SK-N-MC (cell line): ENCODE measurements at regions not wholly inside any gene's neighbourhood (a gene's known extent, or its start where the extent isn't known, plus 50 kb on each side); places are given as distances from the start of the nearest gene placed in this dataset.

ENCODE experiments used
- DNase-seq: peaks from one replicate; pipeline ENCODE4 v3.0.0-alpha.2; 2011; ENCODE audit warnings: low read depth, low spot score
- H3K27ac ChIP-seq: fragments of 200-600 bp; sonication (generic); 2 replicates; pipeline ENCODE4 v1.5.1; 2016; ENCODE audit warnings: mixed run types
- H3K36me3 ChIP-seq: fragments of 200-600 bp; sonication (generic); 2 replicates; pipeline ENCODE4 v1.6.1; 2017; ENCODE audit warnings: antibody characterized with exemption, low read length, mixed read lengths; ENCODE audit not compliant: insufficient read depth
- H3K4me3 ChIP-seq: fragments of 200-600 bp; sonication (generic); 2 replicates; pipeline ENCODE4 v1.5.1; 2016
- H3K9ac ChIP-seq: fragments of 200-600 bp; sonication (generic); 2 replicates; pipeline ENCODE4 v1.8.0; 2017; ENCODE audit warnings: mixed run types, mixed read lengths; ENCODE audit not compliant: insufficient read length
- H3K9me3 ChIP-seq: fragments of 200-600 bp; sonication (generic); 2 replicates; pipeline ENCODE4 v1.6.1; 2017; ENCODE audit warnings: low read depth, mild to moderate bottlenecking, antibody characterized with exemption, low read length, moderate library complexity, mixed read lengths
- EZH2 ChIP-seq: fragments of 200-600 bp; sonication (generic); IDR thresholded peaks from one replicate; pipeline ENCODE4 v1.6.1; 2017; ENCODE audit warnings: antibody characterized with exemption
- FOXP2 ChIP-seq: optimal IDR thresholded peaks from 2 replicates; pipeline ENCODE3; 2011; ENCODE audit warnings: mild to moderate bottlenecking, moderate library complexity; ENCODE audit not compliant: insufficient read depth; ENCODE audit errors: extremely low read length, control extremely low read depth
- POLR2AphosphoS5 ChIP-seq: IDR thresholded peaks from 2 replicates; pipeline ENCODE4 v1.6.1; 2012; ENCODE audit warnings: mild to moderate bottlenecking, low read depth, low read length, borderline replicate concordance

- H3K4me3 ChIP-seq, result no peak overlapping the region
- no peak for DNase-seq
- H3K9ac ChIP-seq, result no peak overlapping the region
- H3K36me3 ChIP-seq, result no peaks in the 10 kb centered on the region
- no peak overlapping the region for H3K27ac ChIP-seq
- no peak for TF ChIP-seq EZH2
- no peak for TF ChIP-seq FOXP2
- no peak for TF ChIP-seq POLR2AphosphoS5
- H3K9me3 ChIP-seq, result no peaks in the 10 kb centered on the region
Observed at GRCh38 chr4:100809506-100809905, 291.7 kb upstream of the EMCN start.

- no peak overlapping the region for H3K4me3 ChIP-seq
- TF ChIP-seq POLR2AphosphoS5 (no peak), EZH2 (no peak), FOXP2 (no peak)
- no peaks in the 10 kb centered on the region for H3K9me3 ChIP-seq
- DNase-seq, result no peak
- no peak overlapping the region for H3K9ac ChIP-seq
- no peak overlapping the region for H3K27ac ChIP-seq
- no peaks in the 10 kb centered on the region for H3K36me3 ChIP-seq
Observed at GRCh38 chr4:100806988-100807387, 289.2 kb upstream of the EMCN start.

- no peaks in the 10 kb centered on the region for H3K9me3 ChIP-seq
- no peak overlapping the region for H3K9ac ChIP-seq
- no peak for DNase-seq
- H3K4me3 ChIP-seq, result no peak overlapping the region
- H3K36me3 ChIP-seq, result no peaks in the 10 kb centered on the region
- TF ChIP-seq FOXP2, result no peak
- no peak for TF ChIP-seq EZH2
- no peak for TF ChIP-seq POLR2AphosphoS5
- H3K27ac ChIP-seq, result no peak overlapping the region
Observed at GRCh38 chr4:100805538-100805937, 287.7 kb upstream of the EMCN start.

GRCh38 chr4:100804576-100805360 lies 286.9 kb upstream of the EMCN start:
- no peak overlapping the region for H3K27ac ChIP-seq

GRCh38 chr4:100803751-100804150 lies 285.9 kb upstream of the EMCN start:
- no peak overlapping the region for H3K4me3 ChIP-seq
- DNase-seq, result no peak
- TF ChIP-seq FOXP2 (no peak), EZH2 (no peak), POLR2AphosphoS5 (no peak)
- no peaks in the 10 kb centered on the region for H3K36me3 ChIP-seq
- no peak overlapping the region for H3K9ac ChIP-seq
- no peak overlapping the region for H3K27ac ChIP-seq
- no peaks in the 10 kb centered on the region for H3K9me3 ChIP-seq

More at GRCh38 chr4:100804576-100805360, 286.9 kb upstream of the EMCN start:
- no peak for DNase-seq
- H3K9ac ChIP-seq, result no peak overlapping the region
- H3K9me3 ChIP-seq, result no peaks in the 10 kb centered on the region
- H3K4me3 ChIP-seq, result no peak overlapping the region
- TF ChIP-seq FOXP2 (no peak), EZH2 (no peak), POLR2AphosphoS5 (no peak)
- no peaks in the 10 kb centered on the region for H3K36me3 ChIP-seq

- TF ChIP-seq FOXP2 (no peak), POLR2AphosphoS5 (no peak), EZH2 (no peak)
- H3K27ac ChIP-seq, result no peak overlapping the region
- no peak overlapping the region for H3K9ac ChIP-seq
- H3K4me3 ChIP-seq, result no peak overlapping the region
- H3K9me3 ChIP-seq, result no peaks in the 10 kb centered on the region
- DNase-seq, result no peak
- no peaks in the 10 kb centered on the region for H3K36me3 ChIP-seq
Observed at GRCh38 chr4:100799761-100800539, 282.1 kb upstream of the EMCN start.

GRCh38 chr4:100797791-100798190 lies 280.0 kb upstream of the EMCN start:
- no peak overlapping the region for H3K27ac ChIP-seq
- H3K4me3 ChIP-seq, result no peak overlapping the region
- no peak for TF ChIP-seq EZH2
- no peak for TF ChIP-seq FOXP2
- TF ChIP-seq POLR2AphosphoS5, result no peak
- no peaks in the 10 kb centered on the region for H3K36me3 ChIP-seq
- H3K9ac ChIP-seq, result no peak overlapping the region
- DNase-seq, result no peak
- H3K9me3 ChIP-seq, result no peaks in the 10 kb centered on the region

- no peak for TF ChIP-seq FOXP2
- TF ChIP-seq EZH2, result no peak
- no peak for TF ChIP-seq POLR2AphosphoS5
- no peak overlapping the region for H3K9ac ChIP-seq
- no peak overlapping the region for H3K27ac ChIP-seq
- no peaks in the 10 kb centered on the region for H3K36me3 ChIP-seq
- no peak overlapping the region for H3K4me3 ChIP-seq
- DNase-seq, result no peak
- H3K9me3 ChIP-seq, result no peaks in the 10 kb centered on the region
Observed at GRCh38 chr4:100797356-100797755, 279.5 kb upstream of the EMCN start.

GRCh38 chr4:100796332-100796731 lies 278.5 kb upstream of the EMCN start:
- Histone ChIP-seq H3K9me3 (no peaks in the 10 kb centered on the region), H3K4me3 (no peak overlapping the region), H3K9ac (no peak overlapping the region), H3K27ac (no peak overlapping the region), H3K36me3 (no peaks in the 10 kb centered on the region)
- no peak for DNase-seq
- TF ChIP-seq EZH2, result no peak
- TF ChIP-seq FOXP2, result no peak
- TF ChIP-seq POLR2AphosphoS5, result no peak
